Muscle layer of duodenum (tissue), 2 donors: ENCODE measurements at regions not wholly inside any gene's neighbourhood (a gene's known extent, or its start where the extent isn't known, plus 50 kb on each side); places are given as distances from the start of the nearest gene placed in this dataset.

ENCODE experiments used
- H3K27ac ChIP-seq: one replicate; pipeline ENCODE4 v1.7.0; 2013; ENCODE audit warnings: mild to moderate bottlenecking, low read length
- H3K27me3 ChIP-seq: one replicate; pipeline ENCODE4 v1.7.0; 2013; ENCODE audit warnings: low read depth, mild to moderate bottlenecking, control low read depth, low read length
- H3K36me3 ChIP-seq, 2 donors: one replicate each; pipeline ENCODE4 v1.7.0; 2013; ENCODE audit warnings: low read length in 2 of 2, control low read depth in 1 of 2, mild to moderate bottlenecking in 1 of 2; ENCODE audit not compliant: insufficient read depth in 2 of 2, control insufficient read depth in 1 of 2
- H3K4me1 ChIP-seq, 2 donors: one replicate each; pipeline ENCODE4 v1.7.0; 2013; ENCODE audit warnings: low read length in 2 of 2, mild to moderate bottlenecking in 2 of 2, control low read depth in 1 of 2, moderate library complexity in 1 of 2; ENCODE audit not compliant: insufficient read depth in 2 of 2, control insufficient read depth in 1 of 2
- H3K4me3 ChIP-seq, 2 donors: one replicate each; pipeline ENCODE4 v1.7.0; 2013; ENCODE audit warnings: low read length in 2 of 2, low read depth in 1 of 2, mild to moderate bottlenecking in 1 of 2
- H3K9me3 ChIP-seq, 2 donors: one replicate each; pipeline ENCODE4 v1.7.0; 2013; ENCODE audit warnings: low read length in 2 of 2, control low read depth in 1 of 2, mild to moderate bottlenecking in 1 of 2; ENCODE audit not compliant: control insufficient read depth in 1 of 2
- donor health status: healthy.

- Histone ChIP-seq H3K36me3 (no peaks in the 10 kb centered on the region), H3K4me1 (no peaks in the 10 kb centered on the region), H3K9me3 (no peaks in the 10 kb centered on the region), H3K27me3 (no peaks in the 10 kb centered on the region), H3K27ac (no peak overlapping the region), H3K4me3 (no peak overlapping the region)
Measured at GRCh38 chr10:107340326-107340725, 175.8 kb upstream of the SORCS1 start.

DNA sequence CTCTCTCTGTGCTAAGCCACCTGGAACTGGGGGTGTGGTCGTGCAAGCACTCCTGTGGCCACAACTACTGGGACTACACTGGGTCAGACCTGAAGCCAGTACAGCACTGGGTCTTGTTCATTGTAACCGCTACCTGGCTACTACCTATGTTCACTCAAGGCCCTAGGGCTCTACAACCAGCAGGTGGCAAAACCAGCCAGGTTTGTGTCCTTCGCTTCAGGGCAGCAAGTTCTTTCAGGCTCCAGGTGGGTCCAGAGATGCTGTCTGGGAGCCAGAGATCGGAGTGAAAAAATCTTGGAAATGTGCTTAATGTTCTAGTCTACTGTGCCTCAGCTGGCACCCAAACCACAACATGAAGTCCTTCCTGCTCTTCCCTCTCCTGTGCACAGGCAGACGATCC, 171.6 kb upstream of the SORCS1 start:
- Histone ChIP-seq H3K27me3 (no peaks in the 10 kb centered on the region), H3K4me1 (no peaks in the 10 kb centered on the region), H3K4me3 (no peak overlapping the region)

GRCh38 chr10:107317592-107317991, 153.1 kb upstream of the SORCS1 start:
- Histone ChIP-seq H3K4me1 (peaks cover 0 to 4% of the 10 kb centered on the region in 2 donors), H3K4me3 (no peak overlapping the region), H3K9me3 (no peaks in the 10 kb centered on the region), H3K27ac (no peak overlapping the region), H3K27me3 (no peaks in the 10 kb centered on the region), H3K36me3 (no peaks in the 10 kb centered on the region)

More for the DNA sequence above, 171.6 kb upstream of the SORCS1 start:
- Histone ChIP-seq H3K27ac (no peak overlapping the region), H3K9me3 (no peaks in the 10 kb centered on the region), H3K36me3 (no peaks in the 10 kb centered on the region)

DNA sequence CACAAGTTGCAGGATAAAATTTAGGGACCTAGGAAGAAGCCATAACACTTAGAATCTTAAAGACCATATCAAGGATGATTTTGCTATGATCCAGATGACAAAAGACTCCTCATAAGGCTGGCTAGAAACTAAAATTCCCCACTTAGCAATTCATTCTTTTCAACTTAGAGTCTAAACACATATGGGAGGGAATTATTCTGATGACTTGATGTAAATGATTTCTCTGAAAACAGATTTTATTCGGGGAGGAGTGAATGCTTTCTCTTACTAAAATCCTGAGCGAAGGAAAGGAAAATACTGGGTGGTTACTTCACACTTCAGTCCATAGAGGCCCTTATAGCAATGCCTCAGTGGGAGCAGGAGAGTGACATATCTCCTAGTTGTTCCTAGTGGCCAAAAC, 138.7 kb upstream of the SORCS1 start:
- Histone ChIP-seq H3K9me3 (no peaks in the 10 kb centered on the region), H3K36me3 (no peaks in the 10 kb centered on the region), H3K4me1 (no peaks in the 10 kb centered on the region), H3K4me3 (no peak overlapping the region), H3K27ac (no peak overlapping the region), H3K27me3 (no peaks in the 10 kb centered on the region)

- no peaks in the 10 kb centered on the region for H3K4me1 ChIP-seq
- H3K36me3 ChIP-seq, result no peaks in the 10 kb centered on the region
- H3K4me3 ChIP-seq, result no peak overlapping the region
- H3K27ac ChIP-seq, result no peak overlapping the region
- H3K27me3 ChIP-seq, result no peaks in the 10 kb centered on the region
- H3K9me3 ChIP-seq, result peaks cover 0 to 2% of the 10 kb centered on the region in 2 donors
Measured at GRCh38 chr10:107299606-107300005, 135.1 kb upstream of the SORCS1 start.

DNA sequence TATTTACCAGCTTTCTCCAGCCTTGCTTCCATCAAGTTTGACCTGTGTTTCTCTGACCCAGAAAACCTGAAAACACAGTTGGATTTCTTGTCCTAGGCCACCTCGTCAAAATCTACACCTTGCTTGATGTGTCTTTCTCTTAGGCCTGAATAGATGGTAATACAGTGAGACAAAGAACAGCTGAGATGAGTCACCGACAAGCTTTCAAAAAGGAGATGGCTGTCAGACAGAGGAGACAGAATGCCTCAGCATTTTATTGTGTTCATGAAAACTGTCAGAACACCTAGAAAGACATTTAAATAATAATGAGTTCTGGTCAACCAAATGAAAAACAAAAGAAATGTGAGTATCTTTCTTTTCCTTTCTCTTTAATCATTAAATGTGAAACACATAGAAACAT, 119.7 kb upstream of the SORCS1 start:
- Histone ChIP-seq H3K4me1 (no peaks in the 10 kb centered on the region), H3K36me3 (no peaks in the 10 kb centered on the region), H3K9me3 (no peaks in the 10 kb centered on the region), H3K27ac (no peak overlapping the region), H3K27me3 (no peaks in the 10 kb centered on the region), H3K4me3 (no peak overlapping the region)

- Histone ChIP-seq H3K36me3 (no peaks in the 10 kb centered on the region), H3K27me3 (no peaks in the 10 kb centered on the region), H3K9me3 (no peaks in the 10 kb centered on the region), H3K4me1 (no peaks in the 10 kb centered on the region), H3K27ac (no peak overlapping the region), H3K4me3 (no peak overlapping the region)
Measured at GRCh38 chr10:107280293-107280692, 115.8 kb upstream of the SORCS1 start.

GRCh38 chr10:107277591-107277990, 113.1 kb upstream of the SORCS1 start:
- no peaks in the 10 kb centered on the region for H3K27me3 ChIP-seq
- H3K4me3 ChIP-seq, result no peak overlapping the region
- no peaks in the 10 kb centered on the region for H3K36me3 ChIP-seq

GRCh38 chr10:107275806-107276205, 111.3 kb upstream of the SORCS1 start:
- no peaks in the 10 kb centered on the region for H3K4me1 ChIP-seq
- H3K9me3 ChIP-seq, result no peaks in the 10 kb centered on the region
- H3K27me3 ChIP-seq, result no peaks in the 10 kb centered on the region
- H3K27ac ChIP-seq, result no peak overlapping the region
- H3K36me3 ChIP-seq, result no peaks in the 10 kb centered on the region
- no peak overlapping the region for H3K4me3 ChIP-seq

More at GRCh38 chr10:107277591-107277990, 113.1 kb upstream of the SORCS1 start:
- no peaks in the 10 kb centered on the region for H3K9me3 ChIP-seq
- H3K4me1 ChIP-seq, result no peaks in the 10 kb centered on the region
- H3K27ac ChIP-seq, result no peak overlapping the region

DNA sequence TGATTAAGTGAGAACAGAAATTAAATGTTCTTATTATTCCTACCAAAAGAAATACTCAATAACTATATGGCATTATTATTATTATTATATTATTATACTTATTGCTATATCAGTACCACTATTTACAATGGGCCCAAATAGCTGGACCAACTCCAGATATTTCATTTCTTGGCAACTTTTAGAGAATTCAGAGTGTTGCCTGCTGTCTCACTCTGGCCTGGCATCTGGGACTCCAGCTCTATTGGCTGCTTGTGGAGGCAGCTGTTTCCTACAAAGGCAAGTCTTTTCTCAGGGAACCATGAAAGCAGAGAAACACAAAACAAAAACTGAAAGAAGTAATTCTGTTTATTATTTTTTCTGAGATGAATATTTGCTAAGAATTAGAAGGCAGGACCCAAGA, 105.1 kb upstream of the SORCS1 start:
- no peaks in the 10 kb centered on the region for H3K9me3 ChIP-seq
- no peaks in the 10 kb centered on the region for H3K4me1 ChIP-seq
- H3K27ac ChIP-seq, result no peak overlapping the region
- H3K4me3 ChIP-seq, result no peak overlapping the region
- no peaks in the 10 kb centered on the region for H3K36me3 ChIP-seq
- H3K27me3 ChIP-seq, result no peaks in the 10 kb centered on the region

DNA sequence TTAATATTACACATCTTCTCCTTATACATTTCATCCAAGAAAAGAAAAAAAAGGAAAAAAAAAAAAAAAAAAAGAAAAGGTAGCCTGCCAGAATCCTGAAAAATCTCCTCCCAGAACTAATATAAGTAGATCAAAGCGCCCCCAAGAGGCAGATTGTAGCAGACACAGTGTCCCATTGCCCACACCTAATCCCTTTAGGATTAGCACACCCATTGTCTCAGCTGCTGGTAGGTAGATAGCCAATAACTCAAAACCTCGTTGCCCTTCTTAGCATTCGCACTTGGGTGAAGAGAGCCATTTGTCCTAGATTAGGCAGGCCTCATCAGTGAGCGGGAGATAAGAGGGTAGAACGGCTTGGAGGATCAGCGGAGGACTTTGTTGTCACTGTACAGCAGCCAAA, 100.2 kb upstream of the SORCS1 start:
- Histone ChIP-seq H3K27me3 (no peaks in the 10 kb centered on the region), H3K9me3 (no peaks in the 10 kb centered on the region), H3K36me3 (no peaks in the 10 kb centered on the region), H3K4me3 (no peak overlapping the region), H3K4me1 (no peaks in the 10 kb centered on the region), H3K27ac (no peak overlapping the region)

DNA sequence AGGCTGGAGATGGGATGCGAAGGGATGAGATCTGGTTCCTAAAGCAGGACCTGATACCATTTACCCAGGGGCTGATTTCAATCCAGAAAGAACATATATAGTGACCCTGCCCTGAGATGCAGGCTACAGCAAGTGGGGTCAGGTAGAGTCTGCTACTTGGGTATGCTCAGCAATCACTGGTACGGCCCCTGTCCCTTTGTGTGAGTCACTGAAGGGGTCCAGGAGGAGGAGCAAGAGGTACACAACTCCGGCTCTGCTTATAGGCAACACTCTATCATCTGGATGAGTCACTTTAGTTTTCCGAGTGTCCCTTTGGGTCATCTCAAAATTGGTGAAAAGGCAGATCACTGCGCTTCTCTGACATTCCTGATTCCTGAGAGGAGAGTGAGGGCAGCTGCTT, 79.6 kb upstream of the SORCS1 start:
- H3K27ac ChIP-seq, result no peak overlapping the region
- H3K36me3 ChIP-seq, result no peaks in the 10 kb centered on the region
- no peaks in the 10 kb centered on the region for H3K27me3 ChIP-seq
- H3K4me1 ChIP-seq, result no peaks in the 10 kb centered on the region
- H3K4me3 ChIP-seq, result no peak overlapping the region
- H3K9me3 ChIP-seq, result no peaks in the 10 kb centered on the region
